Uterus (tissue), 3 donors: ENCODE measurements at regions not wholly inside any gene's neighbourhood (a gene's known extent, or its start where the extent isn't known, plus 50 kb on each side); places are given as distances from the start of the nearest gene placed in this dataset.

Experiments used
- DNase-seq, 2 donors: peaks; one replicate each; pipeline ENCODE4 v3.0.0-alpha.2; 2019 to 2020
- H3K27ac ChIP-seq, 2 donors: fragments of 200-600 bp; sonication (generic); 1 replicate in 1 of 2; 2 replicates in 1 of 2; pipeline ENCODE4 v1.5.1; 2016 to 2018
- H3K27me3 ChIP-seq, 2 donors: fragments of 200-600 bp; sonication (generic); one replicate each; pipeline ENCODE4 v1.5.1; 2018 to 2019; ENCODE audit warnings: control low read depth in 1 of 2
- H3K36me3 ChIP-seq, 2 donors: fragments of 200-600 bp; sonication (generic); one replicate each; pipeline ENCODE4 v1.5.1; 2019; ENCODE audit warnings: control low read depth in 1 of 2
- H3K4me1 ChIP-seq, 2 donors: fragments of 200-600 bp; sonication (generic); one replicate each; pipeline ENCODE4 v1.5.1; 2018 to 2019; ENCODE audit warnings: control low read depth in 1 of 2
- H3K4me3 ChIP-seq, 2 donors: fragments of 200-600 bp; sonication (generic); 1 replicate in 1 of 2; 2 replicates in 1 of 2; pipeline ENCODE4 v1.5.1; 2018 to 2019; ENCODE audit warnings: mild to moderate bottlenecking in 1 of 2
- H3K9me3 ChIP-seq, 2 donors: fragments of 200-600 bp; sonication (generic); one replicate each; pipeline ENCODE4 v1.5.1; 2019; ENCODE audit warnings: control low read depth in 1 of 2
- POLR2A ChIP-seq, 2 donors: fragments of 450-650 bp; IDR thresholded peaks; one replicate each; pipeline ENCODE4 v1.6.1; 2016; ENCODE audit warnings: antibody characterized with exemption in 2 of 2, mild to moderate bottlenecking in 1 of 2, moderate library complexity in 1 of 2
- intact Hi-C: fragments of 100-400 bp; cut with DNase I; formaldehyde crosslinking; loops from one replicate; pipeline ENCODE4 v1.15.1; 2023; ENCODE audit warnings: low total_unique reads
- TF ChIP-seq, protein P1 (sequence below), 4 experiments: fragments of 200-600 bp in 2 of 4; fragments of 450-650 bp in 2 of 4; sonication (generic) in 2 of 4; IDR thresholded peaks; one replicate each; pipeline ENCODE4 v1.5.1; 2016 to 2019; ENCODE audit warnings: antibody characterized with exemption in 4 of 4, mild to moderate bottlenecking in 2 of 4, moderate library complexity in 1 of 4
- donor health status: DM: yes; HTN: yes; CAD: no.

DNA sequence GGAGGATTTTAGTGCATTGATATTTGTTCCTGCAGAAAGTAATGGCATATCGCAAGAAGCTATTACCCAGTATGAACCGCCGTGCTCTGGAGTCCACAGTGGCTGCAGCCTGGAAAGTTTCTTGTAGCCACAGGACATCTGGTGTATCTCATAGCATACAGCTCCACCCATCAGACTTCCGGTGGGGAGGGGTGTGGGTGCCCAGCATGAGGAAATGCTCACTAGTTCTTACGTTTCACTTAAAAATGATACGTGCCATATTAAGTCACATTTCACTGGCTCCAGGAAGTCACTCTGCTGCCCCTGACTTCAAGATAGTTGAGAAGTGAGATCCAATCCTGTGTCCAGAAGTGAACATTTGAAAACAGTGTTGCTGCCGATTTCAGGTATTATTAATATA lies 990.4 kb downstream of the GBE1 start:
- no peak for DNase-seq
- Histone ChIP-seq H3K4me1 (no peaks in the 10 kb centered on the region), H3K9me3 (no peaks in the 10 kb centered on the region), H3K4me3 (no peak overlapping the region), H3K27ac (no peak overlapping the region), H3K27me3 (no peaks in the 10 kb centered on the region), H3K36me3 (no peaks in the 10 kb centered on the region)
- TF ChIP-seq, protein P1, sequence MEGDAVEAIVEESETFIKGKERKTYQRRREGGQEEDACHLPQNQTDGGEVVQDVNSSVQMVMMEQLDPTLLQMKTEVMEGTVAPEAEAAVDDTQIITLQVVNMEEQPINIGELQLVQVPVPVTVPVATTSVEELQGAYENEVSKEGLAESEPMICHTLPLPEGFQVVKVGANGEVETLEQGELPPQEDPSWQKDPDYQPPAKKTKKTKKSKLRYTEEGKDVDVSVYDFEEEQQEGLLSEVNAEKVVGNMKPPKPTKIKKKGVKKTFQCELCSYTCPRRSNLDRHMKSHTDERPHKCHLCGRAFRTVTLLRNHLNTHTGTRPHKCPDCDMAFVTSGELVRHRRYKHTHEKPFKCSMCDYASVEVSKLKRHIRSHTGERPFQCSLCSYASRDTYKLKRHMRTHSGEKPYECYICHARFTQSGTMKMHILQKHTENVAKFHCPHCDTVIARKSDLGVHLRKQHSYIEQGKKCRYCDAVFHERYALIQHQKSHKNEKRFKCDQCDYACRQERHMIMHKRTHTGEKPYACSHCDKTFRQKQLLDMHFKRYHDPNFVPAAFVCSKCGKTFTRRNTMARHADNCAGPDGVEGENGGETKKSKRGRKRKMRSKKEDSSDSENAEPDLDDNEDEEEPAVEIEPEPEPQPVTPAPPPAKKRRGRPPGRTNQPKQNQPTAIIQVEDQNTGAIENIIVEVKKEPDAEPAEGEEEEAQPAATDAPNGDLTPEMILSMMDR (IDR thresholded peaks at IDR 0.05), result no peak
- TF ChIP-seq POLR2A (IDR thresholded peaks at IDR 0.05), result no peak
- intact Hi-C loops, result no loop called here

DNA sequence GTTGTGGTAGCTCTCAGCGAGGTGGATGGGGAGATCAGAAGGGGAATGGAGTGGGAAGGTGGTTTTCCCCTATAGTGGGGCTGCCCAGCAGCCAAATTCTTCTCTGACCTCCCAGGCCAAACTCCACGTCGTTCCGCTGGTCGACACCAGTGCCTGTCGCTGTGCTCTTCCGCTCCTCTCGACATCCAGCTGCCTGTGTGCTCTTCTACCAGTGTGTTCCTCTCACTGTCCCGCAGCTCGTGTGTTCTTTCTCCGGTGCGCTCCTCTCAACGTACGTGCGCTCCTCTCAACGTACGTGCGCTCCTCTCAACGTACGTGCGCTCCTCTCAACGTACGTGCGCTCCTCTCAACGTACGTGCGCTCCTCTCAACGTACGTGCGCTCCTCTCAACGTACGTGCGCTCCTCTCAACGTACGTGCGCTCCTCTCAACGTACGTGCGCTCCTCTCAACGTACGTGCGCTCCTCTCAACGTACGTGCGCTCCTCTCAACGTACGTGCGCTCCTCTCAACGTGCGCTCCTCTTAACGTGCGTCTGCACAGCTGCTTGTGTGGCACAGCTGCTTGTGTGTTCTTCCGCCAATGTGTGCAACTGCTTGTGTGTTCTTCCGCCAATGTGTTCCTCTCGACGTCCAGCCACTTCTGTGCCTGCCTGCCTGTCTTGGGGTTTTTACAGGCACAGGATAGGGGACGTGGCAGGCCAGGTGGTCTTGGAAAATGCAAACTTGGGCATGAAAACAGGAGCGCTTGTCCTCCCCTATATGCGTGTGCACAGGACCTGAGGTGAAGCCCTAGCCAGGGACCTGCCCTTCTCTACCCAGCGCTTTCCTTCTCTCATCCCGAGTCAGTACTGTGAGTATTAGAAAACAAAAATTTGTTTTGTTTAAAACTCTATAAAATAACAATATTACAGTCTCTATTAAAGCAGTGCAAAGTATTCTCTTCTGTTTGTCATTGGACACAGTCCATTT lies 991.1 kb downstream of the GBE1 start:
- no peak for DNase-seq
- H3K27me3 ChIP-seq, result no peaks in the 10 kb centered on the region
- H3K9me3 ChIP-seq, result no peaks in the 10 kb centered on the region
- H3K27ac ChIP-seq, result no peak overlapping the region
- H3K4me3 ChIP-seq, result no peak overlapping the region
- H3K36me3 ChIP-seq, result no peaks in the 10 kb centered on the region
- H3K4me1 ChIP-seq, result no peaks in the 10 kb centered on the region
- intact Hi-C loops, result no loop called here
- TF ChIP-seq, protein P1 (IDR thresholded peaks at IDR 0.05), result no peak
- no peak for TF ChIP-seq POLR2A (IDR thresholded peaks at IDR 0.05)

DNA sequence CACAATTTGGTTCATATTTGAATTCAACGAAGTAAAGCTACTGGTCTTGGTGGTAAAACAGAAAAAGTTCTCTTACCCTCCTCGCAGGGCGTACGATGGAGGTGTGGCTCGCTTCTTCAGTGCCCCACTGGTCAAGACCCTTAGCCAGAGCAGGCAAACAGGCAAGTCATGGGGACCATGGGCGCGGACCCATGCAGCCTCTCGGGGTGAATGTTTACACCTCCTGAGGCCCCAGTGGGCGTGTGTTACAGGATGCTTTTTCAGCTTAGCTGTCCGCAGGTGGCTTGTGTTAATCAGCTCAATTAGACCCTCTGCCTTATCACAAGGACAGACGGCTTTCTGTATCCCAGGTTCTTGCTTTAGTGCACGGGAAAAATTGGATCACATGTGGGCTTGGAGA lies 991.8 kb downstream of the GBE1 start:
- TF ChIP-seq, protein P1 (IDR thresholded peaks at IDR 0.05), result no peak
- no peak for TF ChIP-seq POLR2A (IDR thresholded peaks at IDR 0.05)
- Histone ChIP-seq H3K27me3 (no peaks in the 10 kb centered on the region), H3K4me1 (no peaks in the 10 kb centered on the region), H3K9me3 (no peaks in the 10 kb centered on the region), H3K4me3 (no peak overlapping the region), H3K27ac (no peak overlapping the region), H3K36me3 (no peaks in the 10 kb centered on the region)
- intact Hi-C loops, result no loop called here
- no peak for DNase-seq

DNA sequence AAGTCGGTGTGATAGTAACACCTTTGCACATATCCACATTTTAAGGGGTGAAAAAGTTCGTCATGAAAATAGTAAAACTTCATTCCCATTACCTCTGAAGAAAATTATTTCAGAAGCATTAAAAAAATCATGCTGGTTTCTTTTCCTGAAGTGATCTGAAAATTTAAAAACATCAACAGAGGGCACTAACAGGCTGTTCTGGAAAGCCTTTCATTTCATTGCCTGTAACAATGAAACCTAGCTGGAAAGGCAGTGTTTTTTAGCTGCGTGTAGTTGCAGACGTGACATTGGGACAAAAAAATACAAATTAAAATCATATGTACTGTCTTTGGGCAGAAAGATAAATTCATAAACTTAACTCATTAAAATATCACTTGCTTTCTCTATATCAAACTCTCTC lies 993.8 kb downstream of the GBE1 start:
- Histone ChIP-seq H3K9me3 (no peaks in the 10 kb centered on the region), H3K27me3 (no peaks in the 10 kb centered on the region), H3K36me3 (no peaks in the 10 kb centered on the region), H3K4me3 (no peak overlapping the region), H3K4me1 (no peaks in the 10 kb centered on the region), H3K27ac (no peak overlapping the region)
- intact Hi-C loops, result no loop called here
- no peak for DNase-seq
- TF ChIP-seq, protein P1 (IDR thresholded peaks at IDR 0.05), result no peak
- TF ChIP-seq POLR2A (IDR thresholded peaks at IDR 0.05), result no peak

DNA sequence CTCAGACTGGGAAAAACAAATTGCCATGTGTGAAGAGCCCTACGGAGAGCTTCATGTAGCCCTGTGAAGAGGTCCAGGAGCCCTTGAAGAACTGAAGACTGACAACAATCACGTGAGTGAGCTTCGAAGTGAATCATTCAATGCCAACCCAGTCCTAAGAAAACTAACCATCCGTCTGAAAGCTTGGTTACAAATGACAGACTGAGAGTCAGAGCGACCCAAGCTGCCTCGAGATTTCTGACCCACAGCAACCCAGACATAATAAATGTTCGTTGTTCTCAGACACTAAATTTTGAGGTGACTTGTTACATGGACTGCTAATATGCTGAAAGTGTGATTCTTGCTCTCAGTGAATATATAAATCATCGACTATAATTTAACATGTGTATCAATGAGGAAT lies 987.2 kb upstream of the ROBO1 start:
- intact Hi-C loops, result no loop called here
- Histone ChIP-seq H3K4me1 (no peaks in the 10 kb centered on the region), H3K27me3 (no peaks in the 10 kb centered on the region)

More for the DNA sequence above, 987.2 kb upstream of the ROBO1 start:
- no peak overlapping the region for H3K27ac ChIP-seq
- no peak overlapping the region for H3K4me3 ChIP-seq
- H3K36me3 ChIP-seq, result no peaks in the 10 kb centered on the region
- TF ChIP-seq, protein P1 (IDR thresholded peaks at IDR 0.05), result no peak
- no peak for TF ChIP-seq POLR2A (IDR thresholded peaks at IDR 0.05)
- DNase-seq, result no peak
- H3K9me3 ChIP-seq, result no peaks in the 10 kb centered on the region
